PC-3 (cell line): ENCODE measurements at regions not wholly inside any gene's neighbourhood (a gene's known extent, or its start where the extent isn't known, plus 50 kb on each side); places are given as distances from the start of the nearest gene placed in this dataset.
"Not testable (repeated sequence)": the region's sequence is repeated elsewhere in the genome, so short reads cannot be mapped to it uniquely, and the experiment has no call there.

Experiments
- ATAC-seq: fragments of 200-7000 bp; cut with Tn5 transposase; 2 replicates; pipeline ENCODE4 v1.9.1; 2020; ENCODE audit warnings: mild to moderate bottlenecking, moderate library complexity
- BruUV-seq: library from RNA; stranded (reverse); fragments of 400-500 nt; replicated peaks from 2 replicates; lab custom pipeline; 2021; lab: Mats Ljungman, UMichigan
- CTCF ChIA-PET: fragments of 300-600 bp; sonication (Branson Sonifier 250); formaldehyde crosslinking; loops from one replicate; lab custom pipeline; 2022; ENCODE audit warnings: antibody characterized with exemption; lab: Charles Lee
- POLR2A ChIA-PET: fragments of 300-600 bp; sonication (Branson Sonifier 250); formaldehyde crosslinking; loops from one replicate; lab custom pipeline; 2022; ENCODE audit warnings: antibody characterized with exemption; ENCODE audit not compliant: unreplicated experiment; lab: Charles Lee
- DNase-seq: peaks from one replicate; pipeline ENCODE4 v3.0.0-alpha.2; 2015
- H2AFZ ChIP-seq: fragments of 300-600 bp; sonication (generic); 2 replicates; pipeline ENCODE4 v1.6.0; 2016; ENCODE audit warnings: antibody characterized with exemption, low read length
- H3F3A ChIP-seq: fragments of 300-600 bp; sonication (generic); one replicate; pipeline ENCODE4 v1.6.0; 2017; ENCODE audit warnings: antibody characterized with exemption, low read length, control low read depth, mild to moderate bottlenecking; ENCODE audit not compliant: unreplicated experiment
- H3K27ac ChIP-seq: fragments of 300-600 bp; sonication (generic); 2 replicates; pipeline ENCODE4 v1.5.1; 2016; ENCODE audit warnings: mild to moderate bottlenecking, low read length
- H3K27me3 ChIP-seq: fragments of 300-600 bp; sonication (generic); 2 replicates; pipeline ENCODE4 v1.6.1; 2016; ENCODE audit warnings: low read length, mixed read lengths
- H3K36me3 ChIP-seq: fragments of 300-600 bp; sonication (generic); 2 replicates; pipeline ENCODE4 v1.6.1; 2016; ENCODE audit warnings: low read depth, mixed run types, low read length, mixed read lengths
- H3K4me1 ChIP-seq: fragments of 300-600 bp; sonication (generic); 2 replicates; pipeline ENCODE4 v1.5.1; 2016; ENCODE audit warnings: low read length; ENCODE audit not compliant: insufficient read depth
- H3K4me2 ChIP-seq: fragments of 300-600 bp; sonication (generic); 2 replicates; pipeline ENCODE4 v1.6.0; 2016; ENCODE audit warnings: low read length
- H3K4me3 ChIP-seq: fragments of 300-600 bp; sonication (generic); 2 replicates; pipeline ENCODE4 v1.5.1; 2016; ENCODE audit warnings: mild to moderate bottlenecking, low read length, mixed read lengths
- H3K79me2 ChIP-seq: fragments of 300-600 bp; sonication (generic); 2 replicates; pipeline ENCODE4 v1.6.1; 2017; ENCODE audit warnings: low read length, mixed read lengths
- H3K9ac ChIP-seq: fragments of 300-600 bp; sonication (generic); 2 replicates; pipeline ENCODE4 v1.6.0; 2016; ENCODE audit warnings: mild to moderate bottlenecking, low read length
- H3K9me2 ChIP-seq: fragments of 300-600 bp; sonication (generic); replicated peaks from 2 replicates; pipeline ENCODE4 v1.6.1; 2016; ENCODE audit warnings: mixed run types, low read length, mixed read lengths
- H3K9me3 ChIP-seq: fragments of 300-600 bp; sonication (generic); 2 replicates; pipeline ENCODE4 v1.6.1; 2016; ENCODE audit warnings: low read length, mixed read lengths
- H4K20me1 ChIP-seq: fragments of 300-600 bp; sonication (generic); 2 replicates; pipeline ENCODE4 v1.6.1; 2016; ENCODE audit warnings: low read length, mixed read lengths
- intact Hi-C: fragments of 100-400 bp; cut with micrococcal nuclease; formaldehyde crosslinking; loops from 2 replicates; pipeline ENCODE4 v1.9.0; 2023

- ATAC-seq: peak; percentile 84
- H2AFZ ChIP-seq, H4K20me1 ChIP-seq, H3F3A ChIP-seq, H3K79me2 ChIP-seq, H3K36me3 ChIP-seq, H3K27me3 ChIP-seq, CTCF ChIA-PET, H3K4me3 ChIP-seq, intact Hi-C loops, H3K9me3 ChIP-seq, H3K9me2 ChIP-seq: not testable (repeated sequence)
- Histone ChIP-seq H3K4me2 (peak overlapping the region; percentile 19), H3K9ac (peak overlapping the region; percentile 72), H3K27ac (peak overlapping the region; percentile 96), H3K4me1 (peaks cover 25% of the 10 kb centered on the region)
- peak; percentile 88 for DNase-seq
- TSS peak; percentile 87 for BruUV-seq
- POLR2A ChIA-PET: interaction anchor here (0.7 kb wide), 1 partner anchor 279 kb away, joined by 4 read pairs; no protein-coding TSS in a partner anchor
These were observed 126.5 kb upstream of the VOPP1 start for GRCh38 chr7:55698607-55699449.

DNA sequence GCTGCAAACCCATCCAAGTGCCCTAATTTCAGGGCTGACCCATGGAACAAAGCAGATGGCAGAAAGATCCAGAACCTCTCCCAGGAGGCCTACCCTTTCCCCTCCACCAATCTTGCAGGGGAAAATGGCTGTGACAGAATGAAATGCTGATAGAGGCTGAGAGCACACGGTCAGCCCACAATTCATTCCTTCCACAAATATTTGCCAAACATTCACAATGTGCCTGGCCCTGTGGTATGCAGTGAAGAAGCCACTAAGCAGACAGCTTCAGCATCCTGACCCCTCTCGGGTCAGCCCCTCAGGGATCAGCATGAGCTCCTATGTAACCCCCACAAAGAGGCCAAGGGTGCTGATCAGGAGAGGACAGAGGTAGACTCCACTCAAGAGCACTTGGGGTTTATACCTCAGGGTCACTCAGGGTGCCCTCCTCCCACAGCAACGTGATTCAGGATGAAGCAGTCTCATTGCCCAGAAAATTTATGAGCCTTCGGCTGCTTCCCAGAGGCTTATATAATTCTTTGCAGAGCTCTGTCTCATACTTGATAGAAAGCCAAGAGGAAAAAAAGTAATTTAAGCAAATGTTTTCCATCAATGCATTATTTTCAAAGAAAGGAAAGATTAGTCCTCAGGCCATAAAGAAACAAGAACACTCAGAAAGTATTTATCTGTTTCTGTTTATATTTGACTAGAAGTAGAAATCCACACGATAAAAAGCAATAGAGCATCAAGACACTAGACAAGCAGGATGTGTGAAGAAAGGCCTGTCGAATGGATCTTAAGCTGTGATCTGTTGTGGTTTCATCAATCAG lies 123.8 kb upstream of the VOPP1 start:
- H3K36me3 ChIP-seq, H3K9me3 ChIP-seq, intact Hi-C loops, H4K20me1 ChIP-seq, H2AFZ ChIP-seq, BruUV-seq, H3K27me3 ChIP-seq, H3K4me3 ChIP-seq, H3K79me2 ChIP-seq, POLR2A ChIA-PET, CTCF ChIA-PET, H3F3A ChIP-seq, H3K9me2 ChIP-seq: not testable (repeated sequence)
- ATAC-seq (peak; percentile 72), DNase-seq (peak; percentile 77)
- Histone ChIP-seq H3K4me1 (peaks cover 25% of the 10 kb centered on the region), H3K27ac (peak overlapping the region; percentile 92), H3K9ac (peak overlapping the region; percentile 61), H3K4me2 (peak overlapping the region; percentile 39)

DNA sequence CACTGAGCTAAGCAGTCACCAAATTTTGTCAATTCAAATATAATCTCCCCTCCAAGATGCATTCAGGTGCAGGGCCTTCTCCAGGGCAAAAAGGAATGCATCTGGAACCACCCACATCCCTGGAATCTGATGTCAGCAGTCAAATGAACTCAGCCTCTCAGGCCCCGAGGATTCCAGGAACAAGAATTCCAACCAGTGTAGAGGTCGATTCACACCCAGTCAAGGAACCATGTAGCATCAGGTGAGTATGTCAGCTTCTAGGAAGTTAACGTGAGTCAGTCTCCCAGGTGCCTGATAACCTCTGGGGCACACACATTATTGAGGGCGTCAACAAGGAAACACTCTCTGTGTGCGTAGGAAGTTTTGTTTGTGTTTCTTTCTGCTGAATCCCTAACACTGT lies 122.2 kb upstream of the VOPP1 start:
- H3F3A ChIP-seq, H3K36me3 ChIP-seq, BruUV-seq, H4K20me1 ChIP-seq, ATAC-seq, H3K9ac ChIP-seq, POLR2A ChIA-PET, H3K27me3 ChIP-seq, CTCF ChIA-PET, H3K9me3 ChIP-seq, H3K9me2 ChIP-seq, intact Hi-C loops, H3K4me3 ChIP-seq, H3K4me2 ChIP-seq, H2AFZ ChIP-seq, H3K79me2 ChIP-seq: not testable (repeated sequence)
- peak; percentile 62 for DNase-seq
- Histone ChIP-seq H3K4me1 (peaks cover 22% of the 10 kb centered on the region), H3K27ac (peak overlapping the region; percentile 92)

GRCh38 chr7:55688684-55689681 lies 116.7 kb upstream of the VOPP1 start:
- H3K27ac ChIP-seq, H4K20me1 ChIP-seq, H3K4me2 ChIP-seq, H3K4me3 ChIP-seq, DNase-seq, H3K9me3 ChIP-seq, H2AFZ ChIP-seq, H3K9me2 ChIP-seq, H3K27me3 ChIP-seq, H3F3A ChIP-seq, H3K9ac ChIP-seq, H3K36me3 ChIP-seq, CTCF ChIA-PET, intact Hi-C loops, H3K79me2 ChIP-seq, POLR2A ChIA-PET, H3K4me1 ChIP-seq: not testable (repeated sequence)
- TSS peak; percentile 71 for BruUV-seq
- ATAC-seq: peak; percentile 71

GRCh38 chr7:55688261-55688660 lies 116.0 kb upstream of the VOPP1 start:
- POLR2A ChIA-PET, H3K27me3 ChIP-seq, H3K9ac ChIP-seq, CTCF ChIA-PET, DNase-seq, H3F3A ChIP-seq, H3K36me3 ChIP-seq, H3K27ac ChIP-seq, H3K4me1 ChIP-seq, H3K9me2 ChIP-seq, BruUV-seq, H3K4me3 ChIP-seq, H3K9me3 ChIP-seq, H4K20me1 ChIP-seq, H3K79me2 ChIP-seq, H2AFZ ChIP-seq, H3K4me2 ChIP-seq, ATAC-seq, intact Hi-C loops: not testable (repeated sequence)

DNA sequence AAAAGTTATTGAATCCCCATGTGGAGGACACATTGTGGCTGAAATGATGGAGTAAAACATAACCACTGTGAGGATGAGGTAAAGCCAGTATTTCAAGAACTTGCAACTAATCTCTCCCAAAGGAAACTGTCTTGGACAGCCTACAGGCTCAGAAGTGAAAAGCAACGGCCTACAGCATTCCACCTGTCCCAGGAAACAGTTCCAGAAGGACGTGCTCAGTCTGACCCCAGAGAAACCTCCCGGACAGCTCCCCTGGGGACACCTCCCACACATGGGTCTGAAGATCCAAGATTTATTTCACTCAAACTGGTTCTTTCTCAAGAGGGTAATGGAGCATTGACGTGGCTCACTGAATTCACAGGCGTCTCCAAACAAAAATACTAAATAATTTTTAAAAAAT lies 115.0 kb upstream of the VOPP1 start:
- ATAC-seq: not testable (repeated sequence)

More for the DNA sequence above, 115.0 kb upstream of the VOPP1 start:
- POLR2A ChIA-PET, H3K27ac ChIP-seq, CTCF ChIA-PET, intact Hi-C loops, DNase-seq, H3K4me1 ChIP-seq, H3F3A ChIP-seq, H3K36me3 ChIP-seq, H3K9me2 ChIP-seq, BruUV-seq, H3K27me3 ChIP-seq, H3K79me2 ChIP-seq, H3K9me3 ChIP-seq, H3K9ac ChIP-seq, H3K4me2 ChIP-seq, H4K20me1 ChIP-seq, H2AFZ ChIP-seq, H3K4me3 ChIP-seq: not testable (repeated sequence)
